GM13977 (cell line): ENCODE measurements at regions not wholly inside any gene's neighbourhood (a gene's known extent, or its start where the extent isn't known, plus 50 kb on each side); places are given as distances from the start of the nearest gene placed in this dataset.

Experiments used
- DNase-seq: peaks from one replicate; pipeline ENCODE4 v3.0.0; 2012; ENCODE audit warnings: low spot score
- CTCF ChIP-seq: IDR thresholded peaks from 2 replicates; pipeline ENCODE4 v1.5.1; 2012; ENCODE audit warnings: mild to moderate bottlenecking, control low read depth; ENCODE audit not compliant: insufficient read depth; ENCODE audit errors: extremely low read depth, missing control alignments
- in situ Hi-C: fragments of 300-500 bp; cut with MboI; formaldehyde crosslinking; loops from one replicate; pipeline ENCODE4 v1.12.0; 2022; ENCODE audit warnings: low sequenced_read_pairs, low pct_unique_long_range_greater_than_20kb, mixed read lengths, inconsistent platforms; ENCODE audit not compliant: unreplicated experiment

DNA sequence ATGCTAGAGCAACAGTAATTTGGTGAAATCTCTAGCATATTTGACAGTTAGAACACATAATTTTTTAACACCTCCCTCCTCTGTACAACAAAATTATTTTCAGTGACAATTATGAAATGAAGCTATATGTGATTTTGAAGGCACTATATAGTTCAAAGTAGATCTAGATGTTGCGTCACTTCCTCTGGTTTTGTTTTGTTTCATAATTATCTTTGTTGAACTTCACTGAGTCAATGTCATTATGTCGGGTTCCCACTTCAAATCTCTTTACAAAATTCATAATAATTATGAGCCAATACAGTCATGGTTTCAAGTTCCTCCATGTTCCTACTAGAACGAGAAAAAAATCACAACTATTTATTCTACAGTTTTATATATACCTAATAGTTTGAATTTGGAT lies 254.8 kb upstream of the PLXNA2 start:
- no peak for DNase-seq
- TF ChIP-seq CTCF, result no peak
- in situ Hi-C loops, result no loop called here

- no peak for TF ChIP-seq CTCF
- DNase-seq, result no peak
- in situ Hi-C loops, result no loop called here
Measured at GRCh38 chr1:208499601-208500000, 255.4 kb upstream of the PLXNA2 start.

GRCh38 chr1:208500375-208500774 lies 256.2 kb upstream of the PLXNA2 start:
- in situ Hi-C loops, result no loop called here
- TF ChIP-seq CTCF, result no peak
- no peak for DNase-seq

DNA sequence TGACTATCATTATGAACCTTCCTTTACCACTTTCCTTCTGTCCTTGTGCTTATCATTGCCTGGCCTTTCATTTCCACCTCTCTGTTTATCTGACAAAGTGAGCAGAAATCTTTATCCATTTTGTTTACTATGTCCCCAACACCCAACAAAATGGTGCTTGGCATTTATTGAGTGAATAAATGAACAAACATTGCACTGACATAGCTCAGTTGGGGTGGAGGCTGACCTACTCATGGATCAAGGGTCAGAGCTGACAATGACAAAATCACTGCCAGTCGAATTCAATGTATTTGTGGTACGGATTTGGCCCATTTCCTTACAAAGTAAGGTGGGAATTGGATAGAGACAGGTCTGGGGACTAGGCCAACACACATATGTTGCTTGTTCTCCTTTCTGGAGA lies 257.4 kb upstream of the PLXNA2 start:
- no peak for TF ChIP-seq CTCF
- in situ Hi-C loops, result no loop called here
- DNase-seq, result no peak

GRCh38 chr1:208503787-208504186 lies 259.6 kb upstream of the PLXNA2 start:
- in situ Hi-C loops, result no loop called here
- no peak for TF ChIP-seq CTCF
- no peak for DNase-seq

DNA sequence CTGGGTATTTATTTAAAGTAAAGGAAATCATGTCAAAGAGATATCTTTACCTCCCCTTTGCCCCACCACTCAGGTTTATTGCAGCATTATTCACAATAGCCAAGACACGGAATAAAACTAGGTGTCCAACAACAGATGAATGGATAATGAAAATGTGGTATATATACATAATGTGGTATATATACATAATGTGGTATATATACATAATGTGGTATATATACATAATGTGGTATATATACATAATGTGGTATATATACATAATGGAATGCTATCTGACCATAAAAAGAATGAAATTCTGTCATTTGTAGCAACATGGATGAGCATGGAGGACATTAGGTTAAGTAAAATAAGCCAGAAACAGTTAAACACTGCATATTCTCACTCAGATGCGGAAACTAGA lies 262.6 kb upstream of the PLXNA2 start:
- DNase-seq, result no peak
- in situ Hi-C loops, result no loop called here
- TF ChIP-seq CTCF, result no peak

- no peak for TF ChIP-seq CTCF
- in situ Hi-C loops, result no loop called here
- no peak for DNase-seq
Measured at GRCh38 chr1:208509072-208509471, 264.9 kb upstream of the PLXNA2 start.
